Fibroblast of peridontal ligament (primary cell): ENCODE measurements at regions not wholly inside any gene's neighbourhood (a gene's known extent, or its start where the extent isn't known, plus 50 kb on each side); places are given as distances from the start of the nearest gene placed in this dataset.
"Not testable (repeated sequence)": the region's sequence is repeated elsewhere in the genome, so short reads cannot be mapped to it uniquely, and the experiment has no call there.

Experiments used
- DNase-seq: peaks from one replicate; pipeline ENCODE4 v3.0.0-alpha.2; 2010; ENCODE audit errors: extremely low read depth

GRCh38 chr13:99700468-99700867, 199.2 kb downstream of the TM9SF2 start:
- no peak for DNase-seq

DNA sequence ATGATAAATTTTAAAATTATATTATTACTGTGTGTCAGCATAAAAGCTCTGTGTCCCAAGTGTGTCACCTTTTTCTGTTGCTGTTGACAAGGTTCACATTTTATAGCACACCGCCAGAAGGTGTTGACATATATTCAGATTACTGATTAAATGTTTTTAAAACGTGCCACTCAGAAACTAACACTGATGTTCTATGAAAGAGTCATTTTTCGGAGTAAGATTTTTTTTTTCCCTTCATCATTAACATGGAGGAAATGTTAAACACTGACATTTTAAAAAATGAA, 197.5 kb downstream of the TM9SF2 start:
- DNase-seq = no peak

GRCh38 chr13:99698010-99698815, 196.9 kb downstream of the TM9SF2 start:
- no peak for DNase-seq

- DNase-seq = no peak
Measured at GRCh38 chr13:99695857-99696256, 194.6 kb downstream of the TM9SF2 start.

DNA sequence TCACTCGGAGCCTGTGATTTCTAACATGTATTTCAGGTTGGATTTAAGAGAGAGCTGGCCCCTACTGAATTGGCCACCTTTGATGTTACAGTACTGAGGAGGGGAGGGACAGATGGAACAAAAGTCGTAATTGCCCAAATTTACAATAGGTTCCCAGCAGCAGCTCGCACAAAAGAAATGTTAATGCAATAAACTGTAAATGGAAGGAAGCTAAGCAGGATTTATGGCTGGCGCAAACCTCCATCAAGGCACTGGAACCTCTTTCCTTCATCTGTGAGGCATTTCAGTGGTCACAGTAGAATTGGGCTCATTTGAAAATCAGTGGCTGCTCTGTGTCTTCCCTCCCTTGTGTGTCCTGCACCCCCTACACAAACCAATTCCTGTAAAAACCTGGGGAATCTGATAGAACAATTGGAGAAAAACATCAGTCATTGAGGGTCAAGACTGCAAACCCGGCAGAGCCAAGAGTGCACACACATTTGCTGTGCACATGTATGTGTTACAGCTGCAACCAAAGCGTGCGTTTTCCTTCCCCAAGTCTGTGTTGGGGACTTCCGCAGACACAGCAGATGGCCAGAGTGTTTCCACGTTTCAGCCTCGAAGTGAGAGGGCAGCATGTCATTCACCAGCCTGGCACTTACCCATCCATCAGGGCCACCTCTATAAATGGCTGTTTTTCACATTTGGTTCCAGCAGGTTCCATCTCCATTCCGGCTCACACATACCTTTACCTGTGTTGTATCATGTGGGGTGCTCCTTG, 192.8 kb downstream of the TM9SF2 start:
- DNase-seq = no peak

- no peak for DNase-seq
Measured at GRCh38 chr13:99693351-99693750, 192.1 kb downstream of the TM9SF2 start.

DNA sequence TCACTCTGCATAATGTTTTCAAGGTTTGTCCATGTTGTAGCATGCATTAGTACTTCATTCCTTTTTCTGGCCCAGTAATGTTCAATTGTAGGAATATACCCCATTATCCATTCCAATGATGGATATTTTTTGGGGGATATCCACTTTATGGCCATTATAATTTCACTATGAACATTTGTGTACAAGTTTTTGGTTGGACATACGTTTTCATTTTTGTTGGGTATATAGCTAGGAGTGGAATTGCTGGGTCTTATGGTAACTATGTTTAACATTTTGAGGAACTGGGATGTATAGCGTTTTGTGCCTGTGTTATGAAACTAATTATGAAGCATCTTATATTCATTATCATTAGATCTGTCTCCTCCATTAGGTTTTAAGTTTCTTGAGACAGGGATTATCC, 191.6 kb downstream of the TM9SF2 start:
- no peak for DNase-seq

- DNase-seq = no peak
Measured at GRCh38 chr13:99691552-99691951, 190.3 kb downstream of the TM9SF2 start.

DNA sequence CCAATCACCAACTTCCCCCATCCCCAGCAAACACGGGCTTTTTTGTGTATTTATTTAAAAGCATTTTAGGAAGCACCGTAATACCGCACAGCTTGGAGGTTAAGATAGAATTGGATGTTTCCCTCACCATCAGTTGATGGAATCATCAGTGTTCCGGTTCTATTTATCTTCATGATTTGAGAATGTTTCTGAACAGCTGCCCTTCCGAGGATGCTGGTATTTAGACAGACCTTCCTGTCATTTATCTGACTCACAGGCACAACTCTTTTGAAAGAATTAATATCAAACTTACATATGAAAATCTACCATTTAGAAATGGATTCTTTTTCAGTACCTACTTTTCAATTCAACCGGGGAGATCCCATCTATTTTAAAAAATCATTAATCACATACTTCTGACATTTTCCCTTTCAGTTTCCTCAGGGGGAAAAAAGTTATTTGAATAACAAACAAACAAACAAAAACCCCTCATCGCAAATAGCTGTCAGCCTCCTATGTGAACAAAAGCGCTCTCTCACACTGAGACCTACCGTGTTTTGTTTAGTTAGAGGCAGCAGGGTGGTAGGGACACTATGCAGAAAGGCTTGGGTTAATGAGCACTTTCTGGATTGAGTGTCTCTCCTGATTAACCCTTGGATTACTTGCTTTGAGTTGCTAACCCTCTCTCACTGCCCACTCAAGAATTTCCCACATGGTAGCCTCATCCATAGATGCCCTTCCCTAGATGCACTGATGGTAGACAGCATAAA, 189.3 kb downstream of the TM9SF2 start:
- DNase-seq = no peak

DNA sequence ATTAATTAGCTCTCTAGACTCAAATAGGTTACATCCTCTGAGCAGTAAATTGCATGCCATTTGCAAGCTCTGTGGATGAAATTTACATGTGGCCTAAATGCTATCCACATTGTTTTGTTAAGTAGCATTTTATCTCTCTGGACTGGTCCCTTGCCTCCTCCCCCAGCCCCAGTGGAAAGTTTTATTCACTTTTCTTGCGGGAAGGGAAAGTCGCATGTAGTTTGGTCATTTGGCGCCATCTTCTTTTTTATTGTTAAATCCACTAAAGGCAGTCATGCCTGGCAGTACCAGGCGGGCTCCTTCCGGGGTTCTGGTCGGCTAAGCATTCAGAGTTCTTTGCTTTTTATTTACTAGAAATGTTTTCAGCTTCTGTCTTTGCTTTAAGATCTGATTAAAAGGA, 188.7 kb downstream of the TM9SF2 start:
- DNase-seq = no peak

GRCh38 chr13:99688776-99689175, 187.5 kb downstream of the TM9SF2 start:
- no peak for DNase-seq

- DNase-seq = no peak
Measured at GRCh38 chr13:99687723-99688397, 186.6 kb downstream of the TM9SF2 start.

DNA sequence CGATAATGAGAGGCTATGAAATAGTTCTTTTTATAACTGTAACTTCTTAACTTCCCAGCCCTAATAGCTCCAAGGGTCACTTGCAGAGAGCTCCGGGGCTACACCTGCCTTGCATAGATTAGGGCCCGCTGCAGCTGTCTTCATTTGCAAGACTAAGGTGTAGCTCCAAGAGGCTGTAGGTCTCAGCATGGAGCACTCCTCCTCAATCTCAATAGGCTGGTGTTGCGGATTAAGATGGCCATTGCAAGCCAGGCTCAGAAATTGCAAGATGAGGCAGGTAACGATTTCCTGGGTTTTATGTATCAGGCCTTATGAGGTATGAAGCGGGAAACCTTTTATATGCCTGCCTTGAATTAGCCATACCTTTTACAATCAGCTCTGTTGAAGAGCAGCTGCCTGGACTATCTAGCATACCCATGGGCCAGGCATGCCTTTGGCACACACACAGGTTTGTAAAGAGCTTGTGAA, 185.7 kb downstream of the TM9SF2 start:
- no peak for DNase-seq

GRCh38 chr13:99686157-99686572, 184.9 kb downstream of the TM9SF2 start:
- DNase-seq = no peak

- DNase-seq = no peak
Measured at GRCh38 chr13:99681695-99682094, 180.4 kb downstream of the TM9SF2 start.

- DNase-seq = no peak
Measured at GRCh38 chr13:99677116-99677951, 176.1 kb downstream of the TM9SF2 start.

DNA sequence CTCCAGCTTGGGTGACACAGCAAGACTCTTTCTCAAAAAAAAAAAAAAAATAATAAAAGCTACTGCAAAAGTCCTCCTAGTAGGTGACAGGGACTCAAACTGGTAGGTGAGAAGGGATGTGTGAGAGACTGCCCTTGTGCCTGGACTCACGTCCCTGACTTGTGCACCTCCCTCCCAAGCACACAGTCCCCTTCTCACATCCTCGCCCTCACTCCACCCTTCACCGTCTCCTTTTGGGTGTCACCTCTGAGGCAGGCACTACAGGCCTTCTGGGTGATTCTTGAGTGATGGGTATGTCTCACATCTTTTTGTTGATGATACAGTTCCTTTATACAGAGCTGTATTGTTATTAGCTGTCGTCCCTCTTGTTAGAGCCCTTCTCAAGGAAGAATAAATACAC, 170.5 kb downstream of the TM9SF2 start:
- DNase-seq = no peak

GRCh38 chr13:99669096-99669495, 167.8 kb downstream of the TM9SF2 start:
- DNase-seq = not testable (repeated sequence)

GRCh38 chr13:99666146-99666805, 165.0 kb downstream of the TM9SF2 start:
- no peak for DNase-seq

- no peak for DNase-seq
Measured at GRCh38 chr13:99665711-99666110, 164.4 kb downstream of the TM9SF2 start.

DNA sequence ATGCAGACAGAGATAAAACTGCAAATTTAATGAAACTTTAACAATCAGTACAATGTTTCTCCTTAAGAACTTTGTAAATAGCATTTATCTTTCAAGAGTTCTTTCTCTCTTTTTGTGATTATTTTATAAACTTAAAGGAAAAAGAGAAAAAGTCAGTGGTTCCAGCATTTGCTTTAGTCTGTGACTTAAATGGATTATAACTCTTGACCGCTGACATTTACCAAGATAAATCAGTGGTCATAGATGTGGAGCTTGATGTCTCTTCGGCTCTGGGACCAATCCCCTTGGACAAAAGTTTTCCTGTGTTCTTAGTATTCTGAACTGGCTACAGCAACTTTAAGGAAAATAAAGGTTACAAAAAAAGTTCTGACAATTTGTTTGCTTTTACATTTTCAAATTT, 162.6 kb downstream of the TM9SF2 start:
- no peak for DNase-seq
